ENCODE measurements at regions not wholly inside any gene's neighbourhood (a gene's known extent, or its start where the extent isn't known, plus 50 kb on each side); places are given as distances from the start of the nearest gene placed in this dataset.

GRCh38 chr13:78759704-78760103, 100.7 kb upstream of the OBI1 start:
- TF ChIP-seq, protein P1, sequence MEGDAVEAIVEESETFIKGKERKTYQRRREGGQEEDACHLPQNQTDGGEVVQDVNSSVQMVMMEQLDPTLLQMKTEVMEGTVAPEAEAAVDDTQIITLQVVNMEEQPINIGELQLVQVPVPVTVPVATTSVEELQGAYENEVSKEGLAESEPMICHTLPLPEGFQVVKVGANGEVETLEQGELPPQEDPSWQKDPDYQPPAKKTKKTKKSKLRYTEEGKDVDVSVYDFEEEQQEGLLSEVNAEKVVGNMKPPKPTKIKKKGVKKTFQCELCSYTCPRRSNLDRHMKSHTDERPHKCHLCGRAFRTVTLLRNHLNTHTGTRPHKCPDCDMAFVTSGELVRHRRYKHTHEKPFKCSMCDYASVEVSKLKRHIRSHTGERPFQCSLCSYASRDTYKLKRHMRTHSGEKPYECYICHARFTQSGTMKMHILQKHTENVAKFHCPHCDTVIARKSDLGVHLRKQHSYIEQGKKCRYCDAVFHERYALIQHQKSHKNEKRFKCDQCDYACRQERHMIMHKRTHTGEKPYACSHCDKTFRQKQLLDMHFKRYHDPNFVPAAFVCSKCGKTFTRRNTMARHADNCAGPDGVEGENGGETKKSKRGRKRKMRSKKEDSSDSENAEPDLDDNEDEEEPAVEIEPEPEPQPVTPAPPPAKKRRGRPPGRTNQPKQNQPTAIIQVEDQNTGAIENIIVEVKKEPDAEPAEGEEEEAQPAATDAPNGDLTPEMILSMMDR (IDR thresholded peaks at IDR 0.05), result no peak
- TF ChIP-seq POLR2A (IDR thresholded peaks at IDR 0.05), result no peak
